WTC11 (cell line): ENCODE measurements at regions not wholly inside any gene's neighbourhood (a gene's known extent, or its start where the extent isn't known, plus 50 kb on each side); places are given as distances from the start of the nearest gene placed in this dataset.

Source experiments
- ATAC-seq: fragments of 200-7000 bp; cut with Tn5 transposase; 2 replicates; pipeline ENCODE4 v1.10.0; 2021; ENCODE audit warnings: mild to moderate bottlenecking, moderate library complexity
- CTCF ChIA-PET: fragments of 300-600 bp; sonication (Branson Sonifier 250); formaldehyde crosslinking; loops from one replicate; lab custom pipeline; 2021; ENCODE audit warnings: antibody characterized with exemption; lab: Charles Lee
- POLR2A ChIA-PET: fragments of 350-600 bp; sonication (Branson Sonifier 250); formaldehyde crosslinking; loops from one replicate; lab custom pipeline; 2021; ENCODE audit warnings: antibody characterized with exemption; lab: Charles Lee
- DNase-seq: peaks from one replicate; pipeline ENCODE4 v3.0.0; 2021; ENCODE audit warnings: low spot score
- H3K27ac Mint-ChIP-seq: 2 replicates; pipeline ENCODE4 v1.8.0; 2021; ENCODE audit warnings: mixed read lengths
- H3K27me3 Mint-ChIP-seq: 2 replicates; pipeline ENCODE4 v1.8.0; 2021; ENCODE audit warnings: low read depth, mild to moderate bottlenecking, moderate library complexity, mixed read lengths
- H3K36me3 Mint-ChIP-seq: 2 replicates; pipeline ENCODE4 v1.8.0; 2021; ENCODE audit warnings: mixed read lengths
- H3K4me1 Mint-ChIP-seq: 2 replicates; pipeline ENCODE4 v1.8.0; 2022; ENCODE audit warnings: mixed read lengths
- H3K4me3 Mint-ChIP-seq: 2 replicates; pipeline ENCODE4 v1.8.0; 2021; ENCODE audit warnings: mild to moderate bottlenecking, moderate library complexity, mixed read lengths
- H3K9me3 Mint-ChIP-seq: 2 replicates; pipeline ENCODE4 v1.8.0; 2021; ENCODE audit warnings: mixed read lengths
- ELF4 ChIP-seq: sonication (generic); formaldehyde crosslinking; IDR thresholded peaks from 2 replicates; pipeline ENCODE4 v1.8.1; 2022; ENCODE audit warnings: low read depth, mild to moderate bottlenecking, moderate library complexity, missing genetic modification reagents
- EMX1 ChIP-seq: fragments of 250-450 bp; sonication (Bioruptor Pico); IDR thresholded peaks from 2 replicates; pipeline ENCODE4 v1.8.0; 2021; ENCODE audit warnings: mild to moderate bottlenecking
- ETV6 ChIP-seq: sonication (generic); formaldehyde crosslinking; IDR thresholded peaks from 2 replicates; pipeline ENCODE4 v1.8.1; 2022; ENCODE audit warnings: mild to moderate bottlenecking, missing genetic modification reagents
- FOXK1 ChIP-seq: sonication (generic); formaldehyde crosslinking; IDR thresholded peaks from 2 replicates; pipeline ENCODE4 v1.8.0; 2022; ENCODE audit warnings: mild to moderate bottlenecking, moderate library complexity, missing genetic modification reagents
- GTF2I ChIP-seq: fragments of 250-450 bp; sonication (Bioruptor Pico); conservative IDR thresholded peaks from 2 replicates; pipeline ENCODE4 v1.4.0; 2021; ENCODE audit warnings: mild to moderate bottlenecking
- HMGA2 ChIP-seq: fragments of 250-450 bp; sonication (Bioruptor Pico); IDR thresholded peaks from 2 replicates; pipeline ENCODE4 v1.4.0; 2021; ENCODE audit warnings: mild to moderate bottlenecking, moderate library complexity
- IRF2 ChIP-seq: sonication (generic); formaldehyde crosslinking; IDR thresholded peaks from 2 replicates; pipeline ENCODE4 v1.8.0; 2022; ENCODE audit warnings: low read depth, missing genetic modification reagents, borderline replicate concordance
- JUN ChIP-seq: sonication (generic); formaldehyde crosslinking; IDR thresholded peaks from 2 replicates; pipeline ENCODE4 v1.8.0; 2023; ENCODE audit warnings: mild to moderate bottlenecking, missing genetic modification reagents
- KAT7 ChIP-seq: sonication (generic); formaldehyde crosslinking; IDR thresholded peaks from 2 replicates; pipeline ENCODE4 v1.8.1; 2023; ENCODE audit warnings: missing genetic modification reagents, mild to moderate bottlenecking, borderline replicate concordance
- NFATC4 ChIP-seq: fragments of 250-450 bp; sonication (Bioruptor Pico); IDR thresholded peaks from 2 replicates; pipeline ENCODE4 v1.9.0; 2021; ENCODE audit warnings: mild to moderate bottlenecking
- NR1H2 ChIP-seq: sonication (generic); formaldehyde crosslinking; IDR thresholded peaks from 2 replicates; pipeline ENCODE4 v1.9.0; 2021; ENCODE audit warnings: mild to moderate bottlenecking, moderate library complexity, missing genetic modification reagents
- OVOL2 ChIP-seq: fragments of 250-450 bp; sonication (Bioruptor Pico); IDR thresholded peaks from 2 replicates; pipeline ENCODE4 v1.9.0; 2021; ENCODE audit warnings: mild to moderate bottlenecking, borderline replicate concordance
- PRRX2 ChIP-seq: fragments of 250-450 bp; sonication (Bioruptor Pico); IDR thresholded peaks from 2 replicates; pipeline ENCODE4 v1.8.0; 2021; ENCODE audit warnings: mild to moderate bottlenecking
- SMAD3 ChIP-seq: sonication (generic); formaldehyde crosslinking; IDR thresholded peaks from 2 replicates; pipeline ENCODE4 v1.8.0; 2022; ENCODE audit warnings: missing genetic modification reagents, mild to moderate bottlenecking, borderline replicate concordance
- SMAD4 ChIP-seq: sonication (generic); formaldehyde crosslinking; IDR thresholded peaks from 2 replicates; pipeline ENCODE4 v1.8.0; 2022; ENCODE audit warnings: mild to moderate bottlenecking, missing genetic modification reagents
- SOX15 ChIP-seq: fragments of 250-450 bp; sonication (Bioruptor Pico); IDR thresholded peaks from 2 replicates; pipeline ENCODE4 v1.9.0; 2021; ENCODE audit warnings: mild to moderate bottlenecking
- TCF7 ChIP-seq: sonication (generic); formaldehyde crosslinking; IDR thresholded peaks from 2 replicates; pipeline ENCODE4 v1.8.0; 2022; ENCODE audit warnings: mild to moderate bottlenecking, low read depth, missing genetic modification reagents, moderate library complexity
- TEAD1 ChIP-seq: sonication (generic); formaldehyde crosslinking; IDR thresholded peaks from 2 replicates; pipeline ENCODE4 v1.8.0; 2022; ENCODE audit warnings: mild to moderate bottlenecking, missing genetic modification reagents
- ZNF232 ChIP-seq: sonication (generic); formaldehyde crosslinking; IDR thresholded peaks from 2 replicates; pipeline ENCODE4 v1.8.0; 2022; ENCODE audit warnings: mild to moderate bottlenecking, missing genetic modification reagents
- ZNF263 ChIP-seq: sonication (generic); formaldehyde crosslinking; IDR thresholded peaks from 2 replicates; pipeline ENCODE4 v1.8.1; 2022; ENCODE audit warnings: low read depth, mild to moderate bottlenecking, moderate library complexity, missing genetic modification reagents
- ZNF281 ChIP-seq: sonication (generic); formaldehyde crosslinking; IDR thresholded peaks from 2 replicates; pipeline ENCODE4 v1.8.0; 2023; ENCODE audit warnings: mild to moderate bottlenecking, missing genetic modification reagents
- ZNF396 ChIP-seq: fragments of 250-450 bp; sonication (Bioruptor Pico); IDR thresholded peaks from 2 replicates; pipeline ENCODE4 v1.8.0; 2021; ENCODE audit warnings: mild to moderate bottlenecking, moderate library complexity, borderline replicate concordance
- ZNF423 ChIP-seq: fragments of 250-450 bp; sonication (Bioruptor Pico); IDR thresholded peaks from 2 replicates; pipeline ENCODE4 v2.1.2; 2022; ENCODE audit warnings: mild to moderate bottlenecking, moderate library complexity
- ZNF671 ChIP-seq: fragments of 250-450 bp; sonication (Bioruptor Pico); IDR thresholded peaks from 2 replicates; pipeline ENCODE4 v1.8.0; 2021; ENCODE audit warnings: mild to moderate bottlenecking
- TF ChIP-seq, protein P1 (sequence below): sonication (generic); formaldehyde crosslinking; conservative IDR thresholded peaks from 2 replicates; pipeline ENCODE4 v1.8.1; 2023; ENCODE audit warnings: mild to moderate bottlenecking, low read depth, missing genetic modification reagents, moderate library complexity
- TF ChIP-seq, protein P2 (sequence below): fragments of 200-600 bp; IDR thresholded peaks from 2 replicates; pipeline ENCODE4 v1.8.0; 2022; ENCODE audit warnings: antibody characterized with exemption
- TF ChIP-seq, protein P3 (sequence below): sonication (generic); formaldehyde crosslinking; IDR thresholded peaks from 2 replicates; pipeline ENCODE4 v1.8.1; 2022; ENCODE audit warnings: missing genetic modification reagents, borderline replicate concordance
- TF ChIP-seq, protein P4 (sequence below): sonication (generic); formaldehyde crosslinking; IDR thresholded peaks from 2 replicates; pipeline ENCODE4 v1.8.0; 2023; ENCODE audit warnings: missing genetic modification reagents

GRCh38 chr4:56229947-56230346, 157.3 kb downstream of the AASDH start:
- Mint-ChIP-seq H3K4me3 (no peak overlapping the region), H3K27me3 (no peaks in the 10 kb centered on the region), H3K9me3 (peaks cover 19% of the 10 kb centered on the region), H3K4me1 (peaks cover 22% of the 10 kb centered on the region), H3K36me3 (peaks cover 14% of the 10 kb centered on the region), H3K27ac (no peak overlapping the region)
- CTCF ChIA-PET: no interaction called here
- ATAC-seq (no peak), DNase-seq (no peak)
- POLR2A ChIA-PET: no interaction called here
- TF ChIP-seq NR1H2 (CRISPR knock-in tag) (no peak), ZNF396 (CRISPR knock-in tag) (no peak), ZNF232 (CRISPR knock-in tag) (no peak), OVOL2 (CRISPR knock-in tag) (no peak), TCF7 (no peak), SOX15 (no peak), GTF2I (CRISPR knock-in tag) (no peak), TEAD1 (CRISPR knock-in tag) (no peak), HMGA2 (CRISPR knock-in tag) (no peak), ZNF263 (CRISPR knock-in tag) (no peak)
- TF ChIP-seq, protein P1, sequence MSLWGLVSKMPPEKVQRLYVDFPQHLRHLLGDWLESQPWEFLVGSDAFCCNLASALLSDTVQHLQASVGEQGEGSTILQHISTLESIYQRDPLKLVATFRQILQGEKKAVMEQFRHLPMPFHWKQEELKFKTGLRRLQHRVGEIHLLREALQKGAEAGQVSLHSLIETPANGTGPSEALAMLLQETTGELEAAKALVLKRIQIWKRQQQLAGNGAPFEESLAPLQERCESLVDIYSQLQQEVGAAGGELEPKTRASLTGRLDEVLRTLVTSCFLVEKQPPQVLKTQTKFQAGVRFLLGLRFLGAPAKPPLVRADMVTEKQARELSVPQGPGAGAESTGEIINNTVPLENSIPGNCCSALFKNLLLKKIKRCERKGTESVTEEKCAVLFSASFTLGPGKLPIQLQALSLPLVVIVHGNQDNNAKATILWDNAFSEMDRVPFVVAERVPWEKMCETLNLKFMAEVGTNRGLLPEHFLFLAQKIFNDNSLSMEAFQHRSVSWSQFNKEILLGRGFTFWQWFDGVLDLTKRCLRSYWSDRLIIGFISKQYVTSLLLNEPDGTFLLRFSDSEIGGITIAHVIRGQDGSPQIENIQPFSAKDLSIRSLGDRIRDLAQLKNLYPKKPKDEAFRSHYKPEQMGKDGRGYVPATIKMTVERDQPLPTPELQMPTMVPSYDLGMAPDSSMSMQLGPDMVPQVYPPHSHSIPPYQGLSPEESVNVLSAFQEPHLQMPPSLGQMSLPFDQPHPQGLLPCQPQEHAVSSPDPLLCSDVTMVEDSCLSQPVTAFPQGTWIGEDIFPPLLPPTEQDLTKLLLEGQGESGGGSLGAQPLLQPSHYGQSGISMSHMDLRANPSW (CRISPR knock-in tag): no peak
- TF ChIP-seq, protein P2, sequence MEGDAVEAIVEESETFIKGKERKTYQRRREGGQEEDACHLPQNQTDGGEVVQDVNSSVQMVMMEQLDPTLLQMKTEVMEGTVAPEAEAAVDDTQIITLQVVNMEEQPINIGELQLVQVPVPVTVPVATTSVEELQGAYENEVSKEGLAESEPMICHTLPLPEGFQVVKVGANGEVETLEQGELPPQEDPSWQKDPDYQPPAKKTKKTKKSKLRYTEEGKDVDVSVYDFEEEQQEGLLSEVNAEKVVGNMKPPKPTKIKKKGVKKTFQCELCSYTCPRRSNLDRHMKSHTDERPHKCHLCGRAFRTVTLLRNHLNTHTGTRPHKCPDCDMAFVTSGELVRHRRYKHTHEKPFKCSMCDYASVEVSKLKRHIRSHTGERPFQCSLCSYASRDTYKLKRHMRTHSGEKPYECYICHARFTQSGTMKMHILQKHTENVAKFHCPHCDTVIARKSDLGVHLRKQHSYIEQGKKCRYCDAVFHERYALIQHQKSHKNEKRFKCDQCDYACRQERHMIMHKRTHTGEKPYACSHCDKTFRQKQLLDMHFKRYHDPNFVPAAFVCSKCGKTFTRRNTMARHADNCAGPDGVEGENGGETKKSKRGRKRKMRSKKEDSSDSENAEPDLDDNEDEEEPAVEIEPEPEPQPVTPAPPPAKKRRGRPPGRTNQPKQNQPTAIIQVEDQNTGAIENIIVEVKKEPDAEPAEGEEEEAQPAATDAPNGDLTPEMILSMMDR: no peak

DNA sequence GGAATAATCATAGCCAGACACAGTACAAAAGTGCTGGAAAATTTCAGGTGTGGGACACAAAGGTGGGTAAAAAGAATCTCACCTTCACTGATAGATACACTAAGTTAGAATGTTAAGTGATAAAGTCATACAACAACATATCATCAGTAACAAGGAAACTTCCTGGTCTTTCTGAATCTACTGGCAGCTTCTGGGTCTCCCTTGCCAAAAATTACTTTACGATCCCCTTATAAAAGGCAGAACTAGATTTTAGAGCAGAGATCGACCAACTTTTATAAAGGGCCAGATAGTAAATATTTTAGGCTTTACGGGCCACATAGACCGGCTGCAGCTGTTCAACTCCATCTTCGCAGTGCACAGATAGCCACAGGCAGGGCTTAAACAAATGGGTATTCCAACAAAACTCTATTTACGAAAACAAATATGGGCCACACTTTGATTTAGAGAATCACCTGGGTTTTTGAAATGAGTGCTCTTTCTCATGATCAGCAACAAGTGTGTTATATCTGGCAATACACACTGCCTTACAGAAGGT, 159.9 kb downstream of the AASDH start:
- Mint-ChIP-seq H3K27me3 (no peaks in the 10 kb centered on the region), H3K36me3 (peaks cover 13% of the 10 kb centered on the region), H3K4me3 (no peak overlapping the region), H3K4me1 (peaks cover 26% of the 10 kb centered on the region), H3K27ac (no peak overlapping the region), H3K9me3 (peaks cover 22% of the 10 kb centered on the region)
- CTCF ChIA-PET: no interaction called here
- POLR2A ChIA-PET: no interaction called here
- ATAC-seq (no peak), DNase-seq (no peak)
- TF ChIP-seq, protein P3, sequence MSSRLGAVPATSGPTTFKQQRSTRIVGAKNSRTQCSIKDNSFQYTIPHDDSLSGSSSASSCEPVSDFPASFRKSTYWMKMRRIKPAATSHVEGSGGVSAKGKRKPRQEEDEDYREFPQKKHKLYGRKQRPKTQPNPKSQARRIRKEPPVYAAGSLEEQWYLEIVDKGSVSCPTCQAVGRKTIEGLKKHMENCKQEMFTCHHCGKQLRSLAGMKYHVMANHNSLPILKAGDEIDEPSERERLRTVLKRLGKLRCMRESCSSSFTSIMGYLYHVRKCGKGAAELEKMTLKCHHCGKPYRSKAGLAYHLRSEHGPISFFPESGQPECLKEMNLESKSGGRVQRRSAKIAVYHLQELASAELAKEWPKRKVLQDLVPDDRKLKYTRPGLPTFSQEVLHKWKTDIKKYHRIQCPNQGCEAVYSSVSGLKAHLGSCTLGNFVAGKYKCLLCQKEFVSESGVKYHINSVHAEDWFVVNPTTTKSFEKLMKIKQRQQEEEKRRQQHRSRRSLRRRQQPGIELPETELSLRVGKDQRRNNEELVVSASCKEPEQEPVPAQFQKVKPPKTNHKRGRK (CRISPR knock-in tag): no peak
- TF ChIP-seq FOXK1 (no peak), ZNF232 (CRISPR knock-in tag) (no peak), NR1H2 (CRISPR knock-in tag) (no peak), KAT7 (CRISPR knock-in tag) (no peak), NFATC4 (CRISPR knock-in tag) (no peak), ETV6 (no peak), ZNF281 (CRISPR knock-in tag) (no peak), ELF4 (CRISPR knock-in tag) (no peak), SMAD4 (CRISPR knock-in tag) (no peak), ZNF423 (no peak), EMX1 (CRISPR knock-in tag) (no peak), JUN (CRISPR knock-in tag) (no peak), IRF2 (no peak), ZNF671 (no peak), SMAD3 (CRISPR knock-in tag) (no peak), ZNF263 (CRISPR knock-in tag) (no peak), PRRX2 (CRISPR knock-in tag) (no peak)
- TF ChIP-seq, protein P4, sequence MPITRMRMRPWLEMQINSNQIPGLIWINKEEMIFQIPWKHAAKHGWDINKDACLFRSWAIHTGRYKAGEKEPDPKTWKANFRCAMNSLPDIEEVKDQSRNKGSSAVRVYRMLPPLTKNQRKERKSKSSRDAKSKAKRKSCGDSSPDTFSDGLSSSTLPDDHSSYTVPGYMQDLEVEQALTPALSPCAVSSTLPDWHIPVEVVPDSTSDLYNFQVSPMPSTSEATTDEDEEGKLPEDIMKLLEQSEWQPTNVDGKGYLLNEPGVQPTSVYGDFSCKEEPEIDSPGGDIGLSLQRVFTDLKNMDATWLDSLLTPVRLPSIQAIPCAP: no peak
